GM19468 (cell line): ENCODE measurements at regions not wholly inside any gene's neighbourhood (a gene's known extent, or its start where the extent isn't known, plus 50 kb on each side); places are given as distances from the start of the nearest gene placed in this dataset.
"Not testable (repeated sequence)": the region's sequence is repeated elsewhere in the genome, so short reads cannot be mapped to it uniquely, and the experiment has no call there.

Source experiments
- ATAC-seq: cut with Tn5 transposase; IDR thresholded peaks from one replicate; pipeline ENCODE4 v1.9.1; 2021; ENCODE audit warnings: mild to moderate bottlenecking, moderate library complexity, moderate number of reproducible peaks; ENCODE audit not compliant: unreplicated experiment; ENCODE audit errors: extremely low read depth

- ATAC-seq: no peak
Measured at GRCh38 chr1:79186260-79186659, 179.7 kb upstream of the ADGRL4 start.

GRCh38 chr1:79177844-79178243, 171.3 kb upstream of the ADGRL4 start:
- ATAC-seq: no peak

GRCh38 chr1:79161077-79161476, 154.5 kb upstream of the ADGRL4 start:
- no peak for ATAC-seq

- ATAC-seq: no peak
Measured at GRCh38 chr1:79155991-79156390, 149.5 kb upstream of the ADGRL4 start.

GRCh38 chr1:79151006-79151796, 144.7 kb upstream of the ADGRL4 start:
- no peak for ATAC-seq

GRCh38 chr1:79150576-79150975, 144.0 kb upstream of the ADGRL4 start:
- no peak for ATAC-seq

- ATAC-seq: not testable (repeated sequence)
Measured at GRCh38 chr1:79138227-79138626, 131.7 kb upstream of the ADGRL4 start.

- no peak for ATAC-seq
Measured at GRCh38 chr1:79133774-79134364, 127.3 kb upstream of the ADGRL4 start.

- no peak for ATAC-seq
Measured at GRCh38 chr1:79131626-79132025, 125.1 kb upstream of the ADGRL4 start.

- no peak for ATAC-seq
Measured at GRCh38 chr1:79129914-79130313, 123.4 kb upstream of the ADGRL4 start.

- no peak for ATAC-seq
Measured at GRCh38 chr1:79128722-79129121, 122.2 kb upstream of the ADGRL4 start.

GRCh38 chr1:79124756-79125155, 118.2 kb upstream of the ADGRL4 start:
- no peak for ATAC-seq

- no peak for ATAC-seq
Measured at GRCh38 chr1:79122521-79122920, 116.0 kb upstream of the ADGRL4 start.

- no peak for ATAC-seq
Measured at GRCh38 chr1:79117376-79117775, 110.8 kb upstream of the ADGRL4 start.

- no peak for ATAC-seq
Measured at GRCh38 chr1:79113836-79114235, 107.3 kb upstream of the ADGRL4 start.

GRCh38 chr1:79110749-79111148, 104.2 kb upstream of the ADGRL4 start:
- ATAC-seq: no peak

GRCh38 chr1:79109445-79109844, 102.9 kb upstream of the ADGRL4 start:
- no peak for ATAC-seq

GRCh38 chr1:79105500-79105899, 99.0 kb upstream of the ADGRL4 start:
- ATAC-seq: no peak

- no peak for ATAC-seq
Measured at GRCh38 chr1:79104617-79105016, 98.1 kb upstream of the ADGRL4 start.

GRCh38 chr1:79100385-79100784, 93.9 kb upstream of the ADGRL4 start:
- no peak for ATAC-seq

- no peak for ATAC-seq
Measured at GRCh38 chr1:79090985-79091384, 84.5 kb upstream of the ADGRL4 start.

GRCh38 chr1:79089946-79090345, 83.4 kb upstream of the ADGRL4 start:
- no peak for ATAC-seq
